ENCODE measurements at regions not wholly inside any gene's neighbourhood (a gene's known extent, or its start where the extent isn't known, plus 50 kb on each side); places are given as distances from the start of the nearest gene placed in this dataset.

DNA sequence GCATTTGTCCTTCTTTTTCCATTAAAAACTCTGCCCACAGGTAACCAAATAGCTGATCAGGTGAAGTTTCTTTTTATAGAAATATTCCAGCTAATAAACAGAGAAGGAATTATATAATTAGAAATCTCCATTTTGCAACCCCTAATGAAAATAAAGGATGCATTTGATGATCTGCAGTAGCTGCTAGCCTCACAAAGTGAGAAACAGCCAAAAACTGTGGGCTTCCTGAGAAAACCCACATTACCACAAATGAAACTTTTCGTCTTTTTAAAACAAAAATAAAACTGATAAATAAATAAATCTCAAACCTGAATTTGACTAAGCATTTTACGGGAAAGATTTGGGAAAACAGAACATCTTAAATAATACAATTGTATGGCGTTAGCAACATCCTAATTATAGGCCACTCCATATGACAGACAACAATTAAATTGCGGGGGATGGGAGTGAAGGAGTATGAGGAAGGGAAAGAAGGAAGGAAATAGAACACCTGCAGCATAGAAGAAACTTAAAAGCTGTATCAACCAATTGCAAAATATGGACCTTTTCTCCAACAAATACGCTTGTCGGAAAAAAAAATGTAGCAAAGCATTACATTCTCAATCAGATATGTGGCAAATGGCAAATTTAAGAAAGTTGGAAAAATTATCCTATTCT lies 283.0 kb upstream of the ITGA1 start:
- no peak for DNase-seq

GRCh38 chr5:52517667-52518066 lies 270.0 kb upstream of the ITGA1 start:
- no peak for DNase-seq

DNA sequence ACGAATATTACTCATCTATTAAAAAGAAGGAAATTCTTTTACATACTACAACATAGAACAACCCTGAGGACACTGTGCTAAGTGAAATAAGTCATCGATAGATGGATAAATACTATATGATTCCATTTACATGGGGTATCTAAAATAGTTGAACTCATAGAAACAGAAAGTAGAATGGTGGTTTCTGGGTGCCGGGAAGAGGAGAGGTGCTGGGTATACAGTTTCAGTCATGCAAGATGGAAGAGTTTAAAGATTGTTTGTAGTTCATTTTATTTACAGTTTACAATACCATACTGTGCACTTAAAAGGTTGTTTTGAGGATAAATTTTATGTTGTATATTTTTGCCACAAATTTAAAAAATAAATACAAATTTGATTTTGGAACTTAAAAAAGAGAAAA lies 267.5 kb upstream of the ITGA1 start:
- DNase-seq, result no peak

GRCh38 chr5:52521236-52521635 lies 266.5 kb upstream of the ITGA1 start:
- DNase-seq, result no peak

DNA sequence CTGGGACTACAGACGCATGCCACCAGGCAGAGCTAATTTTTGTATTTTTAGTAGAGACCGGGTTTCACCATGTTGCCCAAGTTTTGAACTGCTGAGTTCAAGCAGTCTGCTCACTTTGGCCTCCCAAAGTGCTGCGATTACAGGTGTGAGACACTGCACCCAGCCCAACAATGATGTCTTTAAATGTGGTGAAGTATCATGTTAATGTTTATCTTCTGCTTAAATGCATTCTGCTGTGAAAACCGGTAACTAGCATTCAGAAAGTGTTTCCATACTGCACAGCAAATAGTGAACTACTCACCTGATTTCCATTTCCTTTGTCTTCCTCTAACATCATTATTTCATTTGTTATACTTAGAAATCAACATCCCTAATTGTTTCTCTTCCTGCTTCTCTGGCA lies 264.0 kb upstream of the ITGA1 start:
- DNase-seq, result no peak

DNA sequence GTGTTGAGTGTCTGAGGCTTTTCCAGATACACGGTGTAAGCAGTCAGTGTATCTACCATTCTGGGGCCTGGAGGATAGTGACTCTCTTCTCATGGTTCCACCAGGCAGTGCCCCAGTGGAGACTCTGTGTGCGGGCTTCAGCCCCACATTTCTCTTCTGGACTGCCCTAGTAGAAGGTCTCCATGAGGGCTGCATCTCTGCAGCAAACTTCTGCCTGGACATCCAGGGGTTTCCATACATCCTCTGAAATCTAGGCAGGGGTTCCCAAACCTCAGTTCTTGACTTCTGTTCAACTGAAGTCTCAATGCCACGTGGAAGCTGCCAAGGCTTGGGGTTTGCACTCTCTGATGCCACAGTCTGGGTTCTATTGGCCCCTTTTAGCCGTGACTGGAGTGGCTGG lies 256.6 kb upstream of the ITGA1 start:
- DNase-seq, result no peak

- DNase-seq, result no peak
Measured at GRCh38 chr5:52543594-52543993, 244.1 kb upstream of the ITGA1 start.

DNA sequence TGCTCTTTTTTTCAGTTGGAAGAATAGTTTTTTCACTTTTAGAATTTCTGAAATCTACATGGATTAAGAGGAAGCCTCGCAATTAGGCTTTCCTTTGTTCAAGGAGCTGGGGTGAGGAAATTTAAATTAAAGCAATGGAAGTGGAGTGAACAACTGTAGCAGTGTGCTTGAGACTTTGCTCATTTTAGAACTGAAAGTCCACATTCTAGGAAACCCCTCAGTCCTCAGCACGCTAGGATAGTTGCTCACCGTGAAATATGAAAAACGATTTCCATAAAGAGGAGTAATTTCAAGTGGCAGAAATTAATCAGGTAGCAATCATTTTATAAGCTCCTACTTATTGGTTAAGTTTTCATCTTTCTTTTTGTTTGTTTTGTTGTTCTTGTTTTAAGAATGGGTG lies 243.0 kb upstream of the ITGA1 start:
- no peak for DNase-seq

GRCh38 chr5:52554293-52554692 lies 233.4 kb upstream of the ITGA1 start:
- DNase-seq, result no peak

- DNase-seq, result peak; percentile 58
Measured at GRCh38 chr5:52560366-52560765, 227.3 kb upstream of the ITGA1 start.

DNA sequence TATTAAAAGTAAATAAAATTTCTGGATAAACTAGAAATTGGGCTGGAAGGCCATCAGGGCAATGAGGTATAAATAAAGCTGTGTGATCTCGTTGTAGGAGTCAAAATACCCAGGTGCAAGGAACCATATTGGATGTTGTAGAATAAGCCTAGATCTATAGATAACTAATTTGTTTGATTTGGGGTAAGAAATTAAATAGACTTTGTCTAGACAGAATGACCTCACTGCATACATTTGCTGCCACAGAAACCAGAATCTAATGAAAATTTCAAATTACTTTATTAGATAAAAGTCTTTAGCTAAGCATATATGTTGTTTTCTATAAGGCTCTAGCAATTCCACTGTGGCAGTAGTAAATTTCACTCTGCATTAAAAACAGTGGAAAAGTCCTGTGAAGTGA lies 225.2 kb upstream of the ITGA1 start:
- no peak for DNase-seq

- DNase-seq, result no peak
Measured at GRCh38 chr5:52564587-52564986, 223.1 kb upstream of the ITGA1 start.

DNA sequence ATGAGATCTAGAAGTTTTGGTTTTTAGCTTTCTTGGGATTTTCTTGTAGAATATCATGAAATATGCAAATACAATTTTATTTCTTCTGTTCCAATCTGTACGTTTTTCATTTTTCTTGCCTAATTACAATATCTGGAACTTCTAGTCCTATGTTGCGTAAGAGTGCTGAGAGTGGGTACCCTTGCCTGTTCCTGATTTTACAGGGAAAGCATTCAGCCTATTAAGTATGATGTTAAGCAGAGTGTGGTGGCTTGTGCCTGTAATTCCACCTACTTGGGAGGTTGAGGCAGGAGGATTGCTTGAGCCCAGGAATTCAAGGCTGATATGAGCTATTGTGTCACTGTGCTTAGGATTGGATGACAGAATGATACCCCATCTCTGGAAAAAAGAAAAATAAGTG lies 210.2 kb upstream of the ITGA1 start:
- no peak for DNase-seq

- no peak for DNase-seq
Measured at GRCh38 chr5:52579391-52579790, 208.3 kb upstream of the ITGA1 start.

DNA sequence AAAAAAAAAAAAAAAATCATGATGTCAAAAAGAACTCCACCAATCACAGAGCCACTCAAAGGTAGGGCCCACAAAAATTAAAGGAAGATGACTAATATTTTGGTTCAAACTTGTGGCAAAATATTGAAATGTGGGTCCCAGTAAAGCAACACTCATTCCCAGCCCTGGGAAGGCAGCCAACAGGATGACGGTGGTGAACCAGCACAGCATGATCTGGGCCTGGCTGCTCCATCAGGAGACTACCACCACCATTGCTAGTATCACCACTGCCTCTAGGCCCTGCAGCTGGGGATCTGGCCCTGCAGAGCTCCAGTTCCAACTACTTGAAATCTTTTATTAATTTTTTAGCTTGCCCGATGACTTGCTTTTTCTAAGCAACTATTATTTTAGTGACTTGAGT lies 206.8 kb upstream of the ITGA1 start:
- no peak for DNase-seq

DNA sequence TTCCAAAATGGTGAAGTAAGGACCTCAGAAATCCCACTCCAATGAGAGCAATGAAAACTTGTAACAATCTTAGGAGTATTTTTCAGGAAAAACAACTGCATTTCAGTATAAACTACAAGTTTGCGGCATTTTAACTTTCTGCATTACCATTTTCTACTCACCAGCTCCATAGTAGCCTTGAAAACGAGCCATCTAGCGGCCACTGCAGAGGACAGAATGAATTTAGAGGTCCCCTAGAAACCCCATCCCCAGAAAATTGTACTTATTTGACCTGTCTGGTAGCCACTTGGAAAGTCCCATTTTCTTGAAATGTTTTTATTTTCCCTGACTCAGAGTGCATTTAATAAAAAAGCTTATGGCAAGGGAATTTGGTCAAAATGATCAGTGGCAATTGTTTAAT lies 205.4 kb upstream of the ITGA1 start:
- DNase-seq, result no peak

- DNase-seq, result no peak
Measured at GRCh38 chr5:52587131-52587530, 200.6 kb upstream of the ITGA1 start.

GRCh38 chr5:52597625-52598024 lies 190.1 kb upstream of the ITGA1 start:
- no peak for DNase-seq

DNA sequence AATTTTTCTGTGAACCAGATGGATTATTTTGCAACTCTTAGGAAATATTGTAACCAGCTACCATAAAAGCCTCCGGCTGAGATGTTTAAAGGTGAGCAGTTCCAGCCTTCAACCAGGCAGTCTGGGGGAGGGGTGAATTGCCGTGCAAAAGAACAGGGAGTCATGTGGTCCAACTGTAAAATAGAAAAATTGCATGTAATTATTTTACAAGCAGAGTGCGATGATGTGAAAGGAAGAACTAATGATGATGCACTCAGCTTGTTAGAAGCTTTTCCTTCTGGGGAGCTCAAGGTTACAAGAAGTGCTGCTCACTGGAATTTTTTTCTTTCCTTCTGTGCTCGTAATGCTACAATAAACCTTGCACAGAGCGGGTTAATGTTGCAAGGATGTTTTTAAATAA lies 188.7 kb upstream of the ITGA1 start:
- DNase-seq, result peak; percentile 6

GRCh38 chr5:52603778-52604554 lies 183.8 kb upstream of the ITGA1 start:
- DNase-seq, result no peak

DNA sequence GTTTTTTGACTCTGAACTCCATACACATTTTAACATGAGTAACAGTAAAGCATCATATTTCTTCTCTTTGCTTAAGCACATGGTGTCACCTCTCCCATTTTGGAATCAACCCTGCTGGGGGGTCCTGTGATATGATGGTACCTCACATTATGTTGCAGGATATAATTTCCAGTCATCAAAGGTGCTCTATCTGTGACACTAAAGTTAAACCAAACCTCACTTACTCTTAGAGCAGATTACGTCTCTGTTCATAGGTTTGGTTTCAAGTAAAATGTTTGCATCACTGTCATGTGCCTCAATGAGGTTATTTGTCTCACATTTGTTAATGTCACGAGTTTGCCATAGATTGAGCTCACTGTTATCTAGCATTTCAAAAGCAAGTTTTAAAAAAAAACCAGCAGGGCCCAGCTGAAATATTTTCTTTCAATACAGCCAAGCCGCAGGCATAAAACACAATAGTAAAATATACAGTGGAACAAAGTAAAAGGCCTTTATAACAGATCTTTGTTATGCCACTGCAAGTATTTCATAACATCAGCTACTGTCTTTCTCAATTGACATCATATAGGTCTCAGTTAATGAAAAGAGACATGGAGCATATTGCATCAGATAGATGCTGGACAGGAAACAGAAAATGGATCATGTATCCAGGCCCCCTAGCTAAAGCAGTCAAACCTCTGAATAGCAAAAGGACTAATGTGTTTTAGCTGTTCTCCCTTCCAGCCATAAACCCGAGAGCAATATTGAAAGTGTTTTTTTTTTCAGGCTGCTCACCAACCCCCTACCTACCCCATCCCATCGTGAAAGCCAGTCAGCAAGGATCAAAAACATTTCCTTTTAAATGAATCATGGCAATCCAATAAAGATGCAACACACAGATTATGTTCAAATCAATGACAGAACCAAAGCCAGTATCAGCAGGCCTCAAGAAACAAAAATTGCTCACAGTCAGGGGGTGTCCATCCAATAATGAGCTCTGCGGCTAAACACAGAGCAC lies 182.1 kb upstream of the ITGA1 start:
- DNase-seq, result no peak

DNA sequence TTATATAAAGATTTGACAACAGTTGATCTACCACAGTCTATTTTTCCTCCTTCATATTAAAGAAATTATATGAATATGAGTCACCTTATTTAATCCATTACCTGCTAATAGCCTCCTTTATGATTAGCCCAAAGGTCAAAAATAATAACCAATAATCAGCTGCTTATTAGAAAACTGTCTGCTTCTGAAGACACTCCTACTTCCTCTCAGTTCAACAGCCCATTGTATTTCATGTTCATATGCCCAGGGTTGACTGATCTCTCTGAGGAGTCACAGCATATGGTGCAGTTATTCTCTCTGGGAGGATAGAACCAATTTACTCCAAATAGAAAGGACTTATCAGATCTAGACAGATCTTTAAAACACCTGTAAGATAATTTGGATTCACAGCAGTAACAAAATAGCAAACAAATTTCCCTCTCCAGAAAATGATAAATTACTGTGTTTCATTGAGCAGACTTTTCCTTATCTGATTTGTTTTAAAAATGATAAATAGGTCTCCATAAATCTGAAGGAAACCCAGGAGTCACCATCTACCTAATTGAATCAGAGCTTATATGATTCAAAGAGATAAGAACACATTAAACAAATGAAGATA lies 180.4 kb upstream of the ITGA1 start:
- DNase-seq, result no peak

DNA sequence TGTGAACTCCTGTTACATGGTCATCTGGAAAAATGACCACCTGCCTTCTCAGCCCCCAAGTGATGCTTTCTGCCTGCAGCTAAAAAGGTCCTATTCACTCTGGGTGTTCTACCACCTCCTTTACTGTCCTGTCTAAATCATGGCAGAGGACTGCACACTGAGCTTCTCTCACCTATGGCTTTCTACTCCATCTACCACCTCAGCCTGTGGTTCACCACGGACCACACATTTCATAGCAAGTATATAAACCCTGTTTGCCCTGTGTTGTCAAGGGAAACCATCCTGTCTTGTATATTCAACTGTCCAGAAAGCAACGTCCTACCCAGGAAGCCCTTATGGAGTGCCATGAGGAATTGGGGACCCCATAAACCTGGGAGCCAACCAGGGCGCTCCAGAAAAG lies 167.4 kb upstream of the ITGA1 start:
- no peak for DNase-seq
